Endothelial cell (in vitro differentiated cells): ENCODE measurements at regions not wholly inside any gene's neighbourhood (a gene's known extent, or its start where the extent isn't known, plus 50 kb on each side); places are given as distances from the start of the nearest gene placed in this dataset.

ENCODE experiments used
- DNase-seq: peaks from one replicate; pipeline ENCODE4 v3.0.0; 2021; ENCODE audit warnings: low spot score
- H3K27ac Mint-ChIP-seq: one replicate; pipeline ENCODE4 v1.8.0; 2021; ENCODE audit warnings: mixed read lengths, inconsistent platforms; ENCODE audit not compliant: unreplicated experiment
- H3K27me3 Mint-ChIP-seq: one replicate; pipeline ENCODE4 v1.8.0; 2021; ENCODE audit warnings: mild to moderate bottlenecking, moderate library complexity, mixed read lengths, inconsistent platforms; ENCODE audit not compliant: unreplicated experiment
- H3K36me3 Mint-ChIP-seq: one replicate; pipeline ENCODE4 v1.8.0; 2021; ENCODE audit warnings: mild to moderate bottlenecking, low read depth, mixed read lengths, inconsistent platforms; ENCODE audit not compliant: unreplicated experiment
- H3K4me1 Mint-ChIP-seq: one replicate; pipeline ENCODE4 v1.8.0; 2021; ENCODE audit warnings: mild to moderate bottlenecking, mixed read lengths, inconsistent platforms; ENCODE audit not compliant: unreplicated experiment
- H3K4me3 Mint-ChIP-seq: one replicate; pipeline ENCODE4 v1.8.0; 2021; ENCODE audit warnings: mild to moderate bottlenecking, mixed read lengths, inconsistent platforms; ENCODE audit not compliant: unreplicated experiment
- H3K9me3 Mint-ChIP-seq: one replicate; pipeline ENCODE4 v1.8.0; 2021; ENCODE audit warnings: mixed read lengths, inconsistent platforms; ENCODE audit not compliant: unreplicated experiment
- TF ChIP-seq, protein P1 (sequence below): fragments of 200-600 bp; sonication (generic); IDR thresholded peaks from one replicate; pipeline ENCODE4 v1.5.0; 2021; ENCODE audit warnings: antibody characterized with exemption; ENCODE audit not compliant: unreplicated experiment

DNA sequence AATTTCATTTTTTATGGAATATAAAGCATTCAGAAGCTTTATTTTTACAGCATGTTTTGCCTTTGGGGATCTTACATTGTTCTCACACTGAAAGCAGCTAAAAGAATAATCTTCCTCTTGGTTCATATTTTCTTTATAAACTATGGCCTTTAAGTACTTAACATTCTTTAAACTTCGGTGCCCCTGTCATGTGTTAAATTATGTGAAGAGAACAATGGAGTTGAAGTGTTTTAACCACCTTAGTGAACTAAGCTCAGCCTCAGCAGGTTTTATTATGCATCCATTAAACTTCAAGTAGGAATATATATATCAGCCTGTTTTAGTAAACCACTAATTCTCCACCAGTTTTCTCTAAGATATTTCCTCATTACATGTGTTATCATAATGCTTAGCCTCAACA is 371.4 kb upstream of the CDH18 start:
- Mint-ChIP-seq H3K4me1 (no peaks in the 10 kb centered on the region), H3K27me3 (no peaks in the 10 kb centered on the region), H3K36me3 (no peaks in the 10 kb centered on the region), H3K9me3 (no peaks in the 10 kb centered on the region), H3K27ac (no peak overlapping the region), H3K4me3 (no peak overlapping the region)
- DNase-seq, result no peak
- TF ChIP-seq, protein P1, sequence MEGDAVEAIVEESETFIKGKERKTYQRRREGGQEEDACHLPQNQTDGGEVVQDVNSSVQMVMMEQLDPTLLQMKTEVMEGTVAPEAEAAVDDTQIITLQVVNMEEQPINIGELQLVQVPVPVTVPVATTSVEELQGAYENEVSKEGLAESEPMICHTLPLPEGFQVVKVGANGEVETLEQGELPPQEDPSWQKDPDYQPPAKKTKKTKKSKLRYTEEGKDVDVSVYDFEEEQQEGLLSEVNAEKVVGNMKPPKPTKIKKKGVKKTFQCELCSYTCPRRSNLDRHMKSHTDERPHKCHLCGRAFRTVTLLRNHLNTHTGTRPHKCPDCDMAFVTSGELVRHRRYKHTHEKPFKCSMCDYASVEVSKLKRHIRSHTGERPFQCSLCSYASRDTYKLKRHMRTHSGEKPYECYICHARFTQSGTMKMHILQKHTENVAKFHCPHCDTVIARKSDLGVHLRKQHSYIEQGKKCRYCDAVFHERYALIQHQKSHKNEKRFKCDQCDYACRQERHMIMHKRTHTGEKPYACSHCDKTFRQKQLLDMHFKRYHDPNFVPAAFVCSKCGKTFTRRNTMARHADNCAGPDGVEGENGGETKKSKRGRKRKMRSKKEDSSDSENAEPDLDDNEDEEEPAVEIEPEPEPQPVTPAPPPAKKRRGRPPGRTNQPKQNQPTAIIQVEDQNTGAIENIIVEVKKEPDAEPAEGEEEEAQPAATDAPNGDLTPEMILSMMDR, result no peak

DNA sequence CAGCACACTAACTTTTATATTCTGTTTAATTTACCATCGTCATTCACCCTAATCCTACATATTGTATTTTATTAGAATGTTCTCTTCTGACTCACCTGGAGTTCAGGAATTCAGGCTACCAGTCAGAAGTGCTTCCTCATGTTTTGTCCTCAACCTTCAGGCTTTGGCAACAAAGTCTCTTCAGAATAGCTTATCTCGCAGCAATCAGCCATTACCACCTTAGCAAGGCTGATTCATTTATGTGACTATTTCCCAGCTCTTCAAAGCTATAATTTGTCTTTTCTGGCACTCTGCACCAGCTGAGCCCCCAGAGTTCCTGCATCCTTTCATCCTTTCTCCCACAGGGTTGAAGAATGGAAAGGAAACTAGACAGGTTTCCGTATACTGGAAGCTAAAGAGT is 365.5 kb upstream of the CDH18 start:
- DNase-seq, result no peak
- no peaks in the 10 kb centered on the region for H3K36me3 Mint-ChIP-seq
- H3K27me3 Mint-ChIP-seq, result no peaks in the 10 kb centered on the region
- no peak overlapping the region for H3K4me3 Mint-ChIP-seq
- TF ChIP-seq, protein P1, result no peak
- H3K9me3 Mint-ChIP-seq, result no peaks in the 10 kb centered on the region
- no peak overlapping the region for H3K27ac Mint-ChIP-seq
- H3K4me1 Mint-ChIP-seq, result no peaks in the 10 kb centered on the region

DNA sequence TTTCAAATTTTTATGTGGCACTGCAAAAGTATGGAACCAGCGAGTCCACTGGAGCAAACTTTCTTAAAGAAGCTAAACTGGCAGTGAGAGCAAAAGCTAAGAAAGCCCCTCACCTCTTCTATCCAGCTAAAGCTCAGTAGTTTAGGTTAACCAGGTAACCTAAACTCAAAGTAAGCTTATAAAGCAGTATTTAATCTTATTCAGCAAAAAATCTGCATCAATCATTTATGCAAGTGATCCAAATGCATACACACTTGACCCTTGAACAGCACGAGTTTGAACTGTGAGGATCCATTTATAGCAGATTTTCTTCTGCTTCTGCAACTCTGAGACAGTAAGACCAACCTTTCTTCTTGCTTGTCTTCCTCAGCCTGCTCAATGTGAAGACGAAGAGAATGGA is 363.8 kb upstream of the CDH18 start:
- peaks cover 4% of the 10 kb centered on the region for H3K9me3 Mint-ChIP-seq
- DNase-seq, result no peak
- no peaks in the 10 kb centered on the region for H3K4me1 Mint-ChIP-seq
- no peaks in the 10 kb centered on the region for H3K36me3 Mint-ChIP-seq
- H3K27me3 Mint-ChIP-seq, result no peaks in the 10 kb centered on the region
- no peak overlapping the region for H3K4me3 Mint-ChIP-seq
- TF ChIP-seq, protein P1, result no peak
- no peak overlapping the region for H3K27ac Mint-ChIP-seq

DNA sequence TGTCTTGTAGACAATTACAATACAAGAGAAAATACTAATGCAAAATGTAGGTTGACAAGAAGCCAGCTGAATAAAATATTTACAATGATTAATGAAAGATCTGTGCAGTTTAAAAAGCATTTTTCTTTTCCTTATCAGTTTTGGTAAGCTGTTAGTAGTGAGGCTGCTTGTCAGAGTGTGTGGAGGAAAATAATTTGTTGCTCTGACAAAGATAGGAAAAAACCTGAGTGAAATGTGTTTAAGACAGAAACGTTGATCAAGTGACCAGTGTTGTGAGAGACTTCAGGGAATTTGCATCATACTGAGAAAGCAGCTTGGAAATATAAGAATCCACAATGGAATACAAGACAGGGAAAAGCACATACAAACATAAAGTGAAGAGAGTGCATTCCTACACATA is 360.3 kb upstream of the CDH18 start:
- no peaks in the 10 kb centered on the region for H3K4me1 Mint-ChIP-seq
- DNase-seq, result no peak
- peaks cover 4% of the 10 kb centered on the region for H3K9me3 Mint-ChIP-seq
- no peak overlapping the region for H3K4me3 Mint-ChIP-seq
- H3K27ac Mint-ChIP-seq, result no peak overlapping the region
- no peaks in the 10 kb centered on the region for H3K36me3 Mint-ChIP-seq
- H3K27me3 Mint-ChIP-seq, result no peaks in the 10 kb centered on the region
- TF ChIP-seq, protein P1, result no peak

DNA sequence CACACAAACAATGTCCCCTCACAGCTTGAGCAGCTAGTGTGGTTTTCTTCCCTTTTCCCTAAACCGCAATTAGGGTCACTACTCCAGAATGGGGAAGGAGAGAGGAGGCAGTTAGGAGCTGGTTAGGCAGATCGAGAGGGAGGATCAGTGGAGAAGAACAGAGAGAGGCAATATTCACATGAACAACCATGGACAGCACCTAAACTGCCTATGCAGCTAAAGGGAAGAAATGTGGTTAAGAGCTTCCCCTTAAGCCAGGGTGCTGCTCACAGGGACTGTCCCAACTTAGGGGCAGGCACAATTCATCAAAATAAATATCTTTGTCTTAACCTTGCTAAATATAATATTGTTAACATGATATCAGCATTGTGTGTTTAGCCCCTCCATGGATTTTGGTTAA is 359.3 kb upstream of the CDH18 start:
- peaks cover 4% of the 10 kb centered on the region for H3K9me3 Mint-ChIP-seq
- no peaks in the 10 kb centered on the region for H3K27me3 Mint-ChIP-seq
- H3K4me3 Mint-ChIP-seq, result no peak overlapping the region
- H3K27ac Mint-ChIP-seq, result no peak overlapping the region
- no peaks in the 10 kb centered on the region for H3K4me1 Mint-ChIP-seq
- DNase-seq, result no peak
- no peaks in the 10 kb centered on the region for H3K36me3 Mint-ChIP-seq
- TF ChIP-seq, protein P1, result no peak
